SHP77 treated with DMSO at 0.1 percent for 48 hours (cell line): ENCODE measurements at regions not wholly inside any gene's neighbourhood (a gene's known extent, or its start where the extent isn't known, plus 50 kb on each side); places are given as distances from the start of the nearest gene placed in this dataset.
"Not testable (repeated sequence)": the region's sequence is repeated elsewhere in the genome, so short reads cannot be mapped to it uniquely, and the experiment has no call there.

ENCODE experiments used
- DNase-seq: peaks from one replicate; lab custom pipeline; 2025; lab: John Stamatoyannopoulos, UW

GRCh38 chr6:140201787-140202458 lies 827.5 kb upstream of the CITED2 start:
- no peak for DNase-seq

GRCh38 chr6:140193269-140193668 lies 818.8 kb upstream of the CITED2 start:
- DNase-seq = no peak

- no peak for DNase-seq
These were observed 817.6 kb upstream of the CITED2 start for GRCh38 chr6:140192018-140192417.

GRCh38 chr6:140189263-140189662 lies 814.8 kb upstream of the CITED2 start:
- not testable (repeated sequence) for DNase-seq

- DNase-seq = no peak
These were observed 811.5 kb upstream of the CITED2 start for GRCh38 chr6:140185991-140186390.

- DNase-seq = no peak
These were observed 809.4 kb upstream of the CITED2 start for GRCh38 chr6:140183881-140184280.

GRCh38 chr6:140182821-140183220 lies 808.4 kb upstream of the CITED2 start:
- DNase-seq = no peak

GRCh38 chr6:140181876-140182275 lies 807.4 kb upstream of the CITED2 start:
- no peak for DNase-seq

- DNase-seq = no peak
These were observed 805.9 kb upstream of the CITED2 start for GRCh38 chr6:140180306-140180705.

GRCh38 chr6:140178935-140179334 lies 804.5 kb upstream of the CITED2 start:
- DNase-seq = no peak

GRCh38 chr6:140178520-140178919 lies 804.1 kb upstream of the CITED2 start:
- DNase-seq = no peak

GRCh38 chr6:140176306-140176705 lies 801.9 kb upstream of the CITED2 start:
- no peak for DNase-seq

GRCh38 chr6:140175486-140175885 lies 801.0 kb upstream of the CITED2 start:
- no peak for DNase-seq

GRCh38 chr6:140174524-140174923 lies 800.1 kb upstream of the CITED2 start:
- DNase-seq = no peak

- DNase-seq = no peak
These were observed 793.9 kb upstream of the CITED2 start for GRCh38 chr6:140168365-140168764.

GRCh38 chr6:140160909-140161308 lies 786.5 kb upstream of the CITED2 start:
- no peak for DNase-seq

GRCh38 chr6:140160494-140160893 lies 786.0 kb upstream of the CITED2 start:
- DNase-seq = no peak

- DNase-seq = no peak
These were observed 781.7 kb upstream of the CITED2 start for GRCh38 chr6:140156131-140156530.

- DNase-seq = no peak
These were observed 781.1 kb upstream of the CITED2 start for GRCh38 chr6:140155451-140156126.

- DNase-seq = no peak
These were observed 779.3 kb upstream of the CITED2 start for GRCh38 chr6:140153703-140154102.

- DNase-seq = not testable (repeated sequence)
These were observed 773.7 kb upstream of the CITED2 start for GRCh38 chr6:140147825-140148814.

GRCh38 chr6:140140891-140141290 lies 766.4 kb upstream of the CITED2 start:
- DNase-seq = no peak
